Activated CD8-positive, alpha-beta memory T cell treated with anti-CD3 and anti-CD28 coated beads, Interleukin-2, amount 50 U/mL, for 4 hours (primary cell): ENCODE measurements at regions not wholly inside any gene's neighbourhood (a gene's known extent, or its start where the extent isn't known, plus 50 kb on each side); places are given as distances from the start of the nearest gene placed in this dataset.
"Not testable (repeated sequence)": the region's sequence is repeated elsewhere in the genome, so short reads cannot be mapped to it uniquely, and the experiment has no call there.

Experiments used
- DNase-seq: peaks from one replicate; pipeline ENCODE4 v3.0.0-alpha.2; 2020

GRCh38 chr6:170080169-170080827 is 210.6 kb downstream of the DLL1 start:
- DNase-seq: no peak

GRCh38 chr6:170076466-170077165 is 214.3 kb downstream of the DLL1 start:
- no peak for DNase-seq

DNA sequence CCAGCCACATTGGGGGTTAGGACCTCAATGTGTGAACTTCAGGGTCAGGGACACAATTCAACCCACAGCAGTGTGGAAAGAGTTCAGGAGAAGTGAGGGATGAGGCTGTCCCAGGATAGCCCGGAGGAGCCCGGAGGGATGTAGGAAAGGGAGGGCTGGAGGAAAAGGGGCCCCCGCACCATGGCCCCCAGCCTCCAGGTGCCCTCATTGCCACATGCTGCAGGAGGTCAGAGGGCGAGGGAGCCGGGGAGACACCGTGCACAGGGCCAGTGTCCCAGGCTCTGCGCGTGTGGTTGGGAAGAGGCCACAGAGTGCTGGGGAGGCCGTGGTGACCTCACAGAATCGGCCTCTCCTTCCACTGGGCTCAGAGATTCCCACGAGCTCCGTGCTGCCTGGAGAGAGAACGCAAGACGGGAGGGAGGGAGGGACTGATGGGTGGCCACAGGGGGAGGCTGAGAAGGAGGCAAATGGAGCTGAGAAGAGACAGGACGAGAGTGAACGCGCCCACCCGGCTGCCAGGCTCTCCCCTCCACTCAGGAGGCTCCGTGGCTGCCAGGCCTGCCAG is 215.1 kb downstream of the DLL1 start:
- no peak for DNase-seq

- DNase-seq: no peak
These were observed 216.0 kb downstream of the DLL1 start for GRCh38 chr6:170074907-170075306.

DNA sequence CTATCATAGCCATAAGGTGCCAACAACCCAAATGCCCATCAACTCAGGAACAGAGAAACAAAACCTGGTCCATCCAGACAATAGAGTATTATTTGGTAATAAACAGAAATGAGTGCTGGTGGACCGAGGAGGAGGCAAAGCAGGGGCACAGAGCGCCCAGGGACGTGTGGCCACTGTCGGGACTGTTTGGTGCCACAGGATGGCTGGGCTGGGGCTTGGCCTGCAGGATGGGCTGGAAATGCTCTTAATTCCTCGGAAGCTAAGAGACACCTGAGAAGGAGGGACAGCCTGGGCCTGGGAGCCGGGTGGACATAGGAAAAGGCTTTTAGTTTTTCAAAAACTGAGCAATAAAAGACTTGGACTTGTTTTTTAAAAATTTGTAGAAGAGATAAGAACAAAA is 216.4 kb downstream of the DLL1 start:
- no peak for DNase-seq

- no peak for DNase-seq
These were observed 217.0 kb downstream of the DLL1 start for GRCh38 chr6:170073846-170074245.

DNA sequence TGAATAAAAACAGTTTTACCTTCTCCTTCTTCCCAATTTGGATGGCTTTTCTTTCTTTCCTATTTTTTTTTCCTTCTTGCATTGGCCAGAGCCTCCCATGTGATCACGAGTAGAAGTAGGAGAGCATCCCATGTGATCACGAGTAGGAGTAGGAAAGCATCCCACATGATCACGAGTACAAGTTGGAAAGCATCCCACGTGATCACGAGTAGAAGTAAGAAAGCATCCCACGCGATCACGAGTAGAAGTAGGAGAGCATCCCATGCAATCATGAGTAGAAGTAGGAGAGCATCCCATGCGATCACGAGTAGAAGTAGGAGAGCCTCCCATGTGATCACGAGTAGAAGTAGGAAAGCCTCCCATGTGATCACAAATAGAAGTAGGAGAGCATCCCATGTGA is 218.6 kb downstream of the DLL1 start:
- DNase-seq: no peak

DNA sequence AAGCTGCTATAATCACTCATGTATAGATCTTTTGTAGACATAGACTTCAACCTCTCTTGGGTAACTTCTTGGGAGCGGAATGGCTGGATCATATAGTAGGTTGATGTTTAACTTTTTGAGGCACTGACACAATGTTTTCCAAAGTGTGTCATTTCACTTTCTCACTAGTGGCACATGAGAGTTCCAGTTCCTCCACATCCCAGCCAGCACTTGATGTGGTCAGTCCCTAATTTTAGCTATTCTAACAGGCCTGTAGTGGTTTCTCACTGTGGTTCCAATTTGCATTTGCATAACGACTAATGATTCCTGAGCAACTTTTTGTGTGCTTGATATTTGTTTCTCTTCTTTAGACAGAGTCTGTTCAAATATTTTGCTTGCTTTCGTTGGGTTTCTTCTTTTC is 221.3 kb downstream of the DLL1 start:
- DNase-seq: no peak

DNA sequence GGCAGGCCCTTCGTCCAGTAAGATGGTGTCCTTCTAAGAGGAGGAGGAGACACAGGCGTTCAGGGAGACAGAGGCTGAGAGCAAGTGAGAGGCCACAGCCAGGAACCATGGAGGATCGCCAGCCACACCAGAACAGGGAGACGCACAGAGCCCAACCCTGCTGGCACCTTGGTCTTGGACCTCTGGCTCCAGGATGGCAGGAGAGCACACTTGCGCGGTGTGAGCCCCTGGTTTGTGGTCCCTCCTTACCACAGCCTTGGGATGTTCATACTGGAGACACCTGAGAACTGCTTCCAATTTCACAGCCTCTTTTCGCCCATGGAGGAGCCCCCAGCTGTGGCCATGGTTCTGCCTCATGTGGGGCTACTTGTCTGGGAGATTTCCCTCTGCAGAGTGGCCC is 222.4 kb downstream of the DLL1 start:
- no peak for DNase-seq

- no peak for DNase-seq
These were observed 222.9 kb downstream of the DLL1 start for GRCh38 chr6:170067923-170068360.

- DNase-seq: no peak
These were observed 223.7 kb downstream of the DLL1 start for GRCh38 chr6:170067181-170067641.

GRCh38 chr6:170066679-170067078 is 224.2 kb downstream of the DLL1 start:
- no peak for DNase-seq

GRCh38 chr6:170063851-170064602 is 226.9 kb downstream of the DLL1 start:
- no peak for DNase-seq

DNA sequence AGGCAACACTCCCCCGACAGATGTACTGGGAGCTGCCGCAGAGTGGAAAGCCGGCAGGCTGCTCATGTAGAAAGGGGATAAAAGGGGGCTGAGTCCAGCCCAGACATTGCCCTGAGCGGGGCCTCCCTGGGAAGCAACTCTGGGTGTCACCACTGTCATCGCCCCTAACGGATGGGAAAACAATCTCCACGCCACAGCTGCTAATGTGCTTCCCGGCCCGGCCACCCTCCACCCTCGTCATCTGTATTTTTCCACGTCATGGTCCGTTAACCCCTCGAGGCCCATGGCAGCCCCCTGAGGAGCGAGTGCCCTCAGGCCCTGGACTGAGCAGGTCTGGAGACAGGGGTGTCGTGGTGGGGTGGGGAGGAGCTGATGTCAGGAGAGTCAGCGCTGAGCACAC is 227.4 kb downstream of the DLL1 start:
- DNase-seq: no peak

DNA sequence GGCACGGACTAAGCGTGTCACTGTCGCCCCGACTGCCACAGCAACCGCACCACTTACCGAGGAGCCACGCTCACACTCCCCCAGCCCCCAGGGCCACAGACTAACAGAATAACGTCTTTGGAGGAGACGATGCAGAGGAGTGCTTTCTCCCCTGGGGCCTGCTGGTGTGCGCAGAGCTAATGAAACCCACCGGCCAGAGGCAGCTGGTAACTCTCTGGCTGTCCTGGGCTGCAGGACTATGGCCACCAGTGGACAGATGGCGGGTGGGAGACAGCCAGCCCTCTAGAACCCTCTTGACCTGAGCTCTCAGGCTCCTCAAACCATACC is 228.0 kb downstream of the DLL1 start:
- DNase-seq: no peak

DNA sequence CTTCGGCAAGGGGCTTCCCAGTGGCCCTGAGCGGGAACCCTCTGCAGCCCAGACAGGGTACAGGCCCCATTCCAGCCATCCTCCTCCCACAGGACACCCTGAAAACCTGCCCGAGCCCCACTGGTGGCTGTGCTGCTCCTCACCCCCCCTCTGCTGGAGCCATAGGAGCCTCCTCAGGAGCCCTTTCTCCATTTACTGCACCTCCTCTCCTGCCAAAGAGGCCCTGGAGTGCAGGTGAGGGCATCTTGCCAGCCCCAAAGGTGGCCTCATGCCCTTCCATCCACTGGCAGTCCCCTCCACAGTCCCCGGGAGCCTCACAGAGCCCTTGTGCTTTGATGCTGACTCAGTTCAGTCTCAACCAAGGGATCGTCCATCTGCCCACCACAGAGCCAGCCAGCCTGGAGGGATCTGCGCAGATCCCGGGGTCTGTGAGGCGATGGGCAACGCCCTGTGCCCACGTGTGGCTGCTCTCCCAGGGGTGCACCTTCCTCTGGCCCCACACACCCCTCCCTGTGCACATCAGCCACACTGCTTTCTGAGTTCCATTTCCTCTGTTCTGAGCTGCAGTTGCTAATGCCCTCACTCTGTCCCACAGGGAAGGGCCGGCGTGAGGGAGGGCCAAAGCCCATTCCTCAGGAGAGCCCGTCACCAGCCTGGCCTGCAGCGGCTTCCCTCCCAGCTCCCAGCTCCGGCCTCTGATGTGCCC is 228.5 kb downstream of the DLL1 start:
- no peak for DNase-seq

GRCh38 chr6:170058878-170059485 is 231.9 kb downstream of the DLL1 start:
- DNase-seq: no peak

GRCh38 chr6:170057961-170058877 is 232.7 kb downstream of the DLL1 start:
- no peak for DNase-seq

- no peak for DNase-seq
These were observed 233.7 kb downstream of the DLL1 start for GRCh38 chr6:170057034-170057734.

- no peak for DNase-seq
These were observed 234.6 kb downstream of the DLL1 start for GRCh38 chr6:170056278-170056711.

- DNase-seq: not testable (repeated sequence)
These were observed 235.1 kb downstream of the DLL1 start for GRCh38 chr6:170055797-170056196.
